ENCODE measurements at regions not wholly inside any gene's neighbourhood (a gene's known extent, or its start where the extent isn't known, plus 50 kb on each side); places are given as distances from the start of the nearest gene placed in this dataset.
"Not testable (repeated sequence)": the region's sequence is repeated elsewhere in the genome, so short reads cannot be mapped to it uniquely, and the experiment has no call there.

DNA sequence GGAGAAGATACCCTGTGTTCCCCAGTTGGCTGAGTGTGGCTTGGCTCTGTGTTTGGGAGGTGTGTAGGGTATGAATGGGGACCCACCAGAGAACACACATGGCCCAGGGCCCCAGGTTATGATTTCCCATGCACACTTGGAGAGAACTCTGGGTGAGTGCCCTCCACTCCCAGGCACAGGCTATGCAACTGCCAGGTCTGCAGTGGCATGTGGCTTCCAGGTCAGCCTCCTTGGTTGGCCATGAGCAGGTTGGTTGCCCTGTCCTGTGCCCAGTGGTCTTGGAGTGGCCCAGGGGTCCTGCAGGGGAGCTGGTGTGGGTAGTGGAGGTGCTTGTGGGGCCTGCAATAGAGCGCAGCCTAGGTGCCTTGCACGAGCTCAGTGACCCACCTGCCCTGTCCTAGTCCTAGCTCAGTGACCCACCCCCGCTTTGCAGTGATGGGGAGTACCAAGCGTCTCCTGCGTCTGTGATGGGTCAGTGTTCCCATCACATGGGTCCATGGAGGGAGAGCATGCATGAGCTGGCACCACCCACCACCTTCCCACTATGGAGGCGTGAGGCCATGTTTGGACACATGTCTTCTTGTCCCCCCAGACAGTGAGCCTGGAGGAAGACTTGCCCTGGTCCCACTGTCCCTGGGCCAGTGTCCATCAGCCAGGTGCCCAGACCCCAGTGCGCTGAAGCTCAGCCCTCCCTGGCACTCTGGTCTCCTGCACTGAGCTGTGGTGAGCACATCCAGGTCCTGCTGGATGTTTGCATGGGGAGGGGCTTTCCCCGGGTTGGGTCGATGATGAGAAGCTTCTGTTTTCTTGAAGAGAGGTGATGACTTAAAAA, 217.3 kb downstream of the SNRPN start:
- Histone ChIP-seq H3K9me3 (ENCODE audit: severe bottlenecking) (peaks cover 35% of the 10 kb centered on the region), H3K27ac (no peak overlapping the region), H3K27me3 (ENCODE audit: insufficient read depth, low read depth, severe bottlenecking) (peaks cover 31% of the 10 kb centered on the region), H3K4me3 (ENCODE audit: low read depth, low read length) (no peak overlapping the region), H3K36me3 (no peaks in the 10 kb centered on the region)
- DNase-seq: peak; percentile 1
- TF ChIP-seq, protein P1, sequence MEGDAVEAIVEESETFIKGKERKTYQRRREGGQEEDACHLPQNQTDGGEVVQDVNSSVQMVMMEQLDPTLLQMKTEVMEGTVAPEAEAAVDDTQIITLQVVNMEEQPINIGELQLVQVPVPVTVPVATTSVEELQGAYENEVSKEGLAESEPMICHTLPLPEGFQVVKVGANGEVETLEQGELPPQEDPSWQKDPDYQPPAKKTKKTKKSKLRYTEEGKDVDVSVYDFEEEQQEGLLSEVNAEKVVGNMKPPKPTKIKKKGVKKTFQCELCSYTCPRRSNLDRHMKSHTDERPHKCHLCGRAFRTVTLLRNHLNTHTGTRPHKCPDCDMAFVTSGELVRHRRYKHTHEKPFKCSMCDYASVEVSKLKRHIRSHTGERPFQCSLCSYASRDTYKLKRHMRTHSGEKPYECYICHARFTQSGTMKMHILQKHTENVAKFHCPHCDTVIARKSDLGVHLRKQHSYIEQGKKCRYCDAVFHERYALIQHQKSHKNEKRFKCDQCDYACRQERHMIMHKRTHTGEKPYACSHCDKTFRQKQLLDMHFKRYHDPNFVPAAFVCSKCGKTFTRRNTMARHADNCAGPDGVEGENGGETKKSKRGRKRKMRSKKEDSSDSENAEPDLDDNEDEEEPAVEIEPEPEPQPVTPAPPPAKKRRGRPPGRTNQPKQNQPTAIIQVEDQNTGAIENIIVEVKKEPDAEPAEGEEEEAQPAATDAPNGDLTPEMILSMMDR (IDR thresholded peaks at IDR 0.05; ENCODE audit: low read depth, low read length): no peak

DNA sequence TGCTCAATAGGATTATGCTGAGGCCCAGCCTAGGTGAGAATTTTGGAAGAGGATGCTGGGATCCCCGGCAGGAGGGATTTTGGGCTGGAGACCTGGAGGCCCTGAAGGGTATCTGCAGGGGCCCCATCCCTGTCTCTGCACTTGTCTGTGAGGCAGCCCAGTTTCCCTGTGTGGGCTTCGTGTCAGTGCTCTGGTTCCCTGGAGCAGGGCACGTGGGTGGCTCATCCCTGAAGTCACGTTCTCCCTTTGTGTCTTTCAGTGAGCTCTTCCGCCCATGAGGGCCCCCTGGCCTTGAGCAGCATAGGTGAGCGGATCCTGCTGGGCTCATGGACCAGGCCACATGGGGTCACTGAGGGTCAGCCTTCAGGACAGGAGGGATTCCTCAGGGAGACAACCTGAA, 217.9 kb downstream of the SNRPN start:
- Histone ChIP-seq H3K36me3 (no peaks in the 10 kb centered on the region), H3K4me3 (ENCODE audit: low read depth, low read length) (no peak overlapping the region), H3K9me3 (ENCODE audit: severe bottlenecking) (peaks cover 35% of the 10 kb centered on the region), H3K27ac (no peak overlapping the region), H3K27me3 (ENCODE audit: insufficient read depth, low read depth, severe bottlenecking) (peaks cover 33% of the 10 kb centered on the region)
- DNase-seq: no peak
- TF ChIP-seq, protein P1 (IDR thresholded peaks at IDR 0.05; ENCODE audit: low read depth, low read length): no peak

DNA sequence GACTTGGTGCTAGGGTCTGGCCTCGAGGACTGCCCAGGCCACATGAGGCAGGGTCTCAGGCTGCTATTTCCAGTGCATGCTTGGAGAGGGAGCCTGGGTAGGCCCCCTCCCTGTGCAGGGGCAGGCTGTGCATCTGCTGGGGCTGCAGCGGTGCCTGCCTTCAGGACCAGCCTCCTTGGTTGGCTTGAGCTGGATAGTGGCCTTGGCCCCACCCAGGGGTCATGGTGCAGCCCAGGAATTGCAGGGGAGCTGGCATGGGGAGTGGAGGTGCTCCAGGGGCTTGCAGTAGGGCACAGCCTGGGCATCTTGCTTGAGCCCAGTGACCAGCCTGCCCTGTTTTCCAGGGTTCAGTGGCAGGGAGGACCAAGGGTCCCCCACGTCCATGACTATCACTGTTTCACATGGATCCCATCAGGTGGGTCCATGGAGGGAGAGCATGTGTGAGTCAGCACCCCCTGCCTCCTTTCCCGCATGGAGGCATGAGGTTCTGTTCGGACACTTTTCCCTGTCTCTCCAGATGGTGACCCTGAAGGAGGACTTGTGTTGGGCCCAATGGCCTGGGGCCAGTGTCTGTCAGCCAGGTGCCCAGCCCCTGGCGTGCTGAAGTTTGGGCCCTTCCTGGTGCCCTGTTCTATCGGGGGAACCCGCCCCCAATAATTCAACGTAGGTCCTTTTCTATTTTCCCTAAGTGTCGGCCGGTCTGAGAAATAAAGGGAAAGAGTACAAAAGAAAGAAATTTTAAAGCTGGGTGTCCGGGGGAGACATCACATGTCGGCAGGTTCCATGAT, 218.6 kb downstream of the SNRPN start:
- H3K9me3 ChIP-seq (ENCODE audit: severe bottlenecking): peaks cover 35% of the 10 kb centered on the region
- H3K4me3 ChIP-seq (ENCODE audit: low read depth, low read length): no peak overlapping the region
- H3K36me3 ChIP-seq: no peaks in the 10 kb centered on the region
- DNase-seq: no peak
- H3K27ac ChIP-seq: no peak overlapping the region
- TF ChIP-seq, protein P1 (IDR thresholded peaks at IDR 0.05; ENCODE audit: low read depth, low read length): no peak
- H3K27me3 ChIP-seq (ENCODE audit: insufficient read depth, low read depth, severe bottlenecking): peaks cover 38% of the 10 kb centered on the region

DNA sequence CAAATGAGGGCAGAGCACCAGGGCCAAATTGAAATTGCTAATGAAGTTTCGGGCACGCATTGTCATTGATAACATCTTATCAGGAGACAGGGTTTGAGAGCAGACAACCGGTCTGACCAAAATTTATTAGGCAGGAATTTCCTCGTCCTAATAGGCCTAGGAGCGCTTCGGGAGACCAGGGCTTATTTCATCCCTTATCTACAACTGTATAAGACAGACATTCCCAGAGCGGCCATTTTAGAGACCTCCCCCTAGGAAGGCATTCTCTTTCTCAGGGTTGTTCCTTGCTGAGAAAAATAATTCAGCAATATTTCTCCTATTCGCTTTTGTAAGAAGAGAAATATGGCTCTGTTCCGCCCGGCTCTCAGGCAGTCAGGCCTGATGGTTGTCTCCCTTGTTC, 219.4 kb downstream of the SNRPN start:
- H3K9me3 ChIP-seq (ENCODE audit: severe bottlenecking): peaks cover 35% of the 10 kb centered on the region

DNA sequence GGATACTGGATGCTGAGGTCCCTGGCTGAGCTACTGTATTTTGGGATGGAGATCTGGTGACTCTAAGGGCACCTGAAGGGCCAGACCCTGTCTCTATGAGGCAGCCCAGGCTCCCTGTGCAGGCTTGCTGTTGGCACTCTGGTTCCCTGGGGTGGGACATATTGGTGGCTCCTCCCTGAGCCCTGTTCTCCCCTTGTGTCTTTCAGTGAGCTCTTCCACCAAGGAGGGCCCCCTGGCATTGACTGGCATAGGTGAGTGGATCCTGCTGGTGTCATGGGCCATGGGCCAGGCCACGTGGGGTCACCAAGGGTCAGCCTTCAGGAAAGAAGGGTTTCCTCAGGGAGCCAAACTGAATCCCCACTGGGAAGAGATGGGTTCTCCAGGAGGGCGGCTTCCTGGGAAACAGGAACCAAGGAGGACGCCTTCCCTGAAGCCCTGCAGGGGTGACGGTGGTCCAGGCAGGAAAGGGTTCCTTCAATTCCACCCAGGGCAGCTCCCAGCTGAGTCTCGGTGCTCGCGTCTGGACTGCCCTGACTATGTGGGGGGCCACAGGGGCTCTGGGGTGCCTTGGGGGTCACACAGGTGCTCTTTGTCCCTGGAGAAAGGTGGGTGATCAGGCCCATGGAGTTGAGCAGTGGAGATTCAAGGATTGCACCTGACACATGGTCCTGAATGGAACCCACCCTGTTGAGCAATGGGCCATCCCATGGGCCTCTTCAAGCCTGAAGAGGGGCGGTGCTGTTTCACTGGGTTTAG, 220.4 kb downstream of the SNRPN start:
- no peak for DNase-seq
- peaks cover 40% of the 10 kb centered on the region for H3K27me3 ChIP-seq (ENCODE audit: insufficient read depth, low read depth, severe bottlenecking)
- H3K4me3 ChIP-seq (ENCODE audit: low read depth, low read length): no peak overlapping the region
- TF ChIP-seq, protein P1 (IDR thresholded peaks at IDR 0.05; ENCODE audit: low read depth, low read length): no peak
- H3K27ac ChIP-seq: no peak overlapping the region
- peaks cover 35% of the 10 kb centered on the region for H3K9me3 ChIP-seq (ENCODE audit: severe bottlenecking)
- no peaks in the 10 kb centered on the region for H3K36me3 ChIP-seq

More for the DNA sequence above, 219.4 kb downstream of the SNRPN start:
- H3K27ac ChIP-seq; DNase-seq; H3K4me3 ChIP-seq (ENCODE audit: low read depth, low read length); H3K36me3 ChIP-seq: not testable (repeated sequence)
- H3K27me3 ChIP-seq (ENCODE audit: insufficient read depth, low read depth, severe bottlenecking): peaks cover 42% of the 10 kb centered on the region
